Hematopoietic multipotent progenitor cell treated with erythropoietin and hydrocortisone succinate and interleukin-3 and kit ligand, for 17 days (in vitro differentiated cells): ENCODE measurements at regions not wholly inside any gene's neighbourhood (a gene's known extent, or its start where the extent isn't known, plus 50 kb on each side); places are given as distances from the start of the nearest gene placed in this dataset.
"Not testable (repeated sequence)": the region's sequence is repeated elsewhere in the genome, so short reads cannot be mapped to it uniquely, and the experiment has no call there.

ENCODE experiments used
- DNase-seq: peaks from one replicate; pipeline ENCODE4 v3.0.0-alpha.2; 2015; ENCODE audit warnings: low spot score

DNA sequence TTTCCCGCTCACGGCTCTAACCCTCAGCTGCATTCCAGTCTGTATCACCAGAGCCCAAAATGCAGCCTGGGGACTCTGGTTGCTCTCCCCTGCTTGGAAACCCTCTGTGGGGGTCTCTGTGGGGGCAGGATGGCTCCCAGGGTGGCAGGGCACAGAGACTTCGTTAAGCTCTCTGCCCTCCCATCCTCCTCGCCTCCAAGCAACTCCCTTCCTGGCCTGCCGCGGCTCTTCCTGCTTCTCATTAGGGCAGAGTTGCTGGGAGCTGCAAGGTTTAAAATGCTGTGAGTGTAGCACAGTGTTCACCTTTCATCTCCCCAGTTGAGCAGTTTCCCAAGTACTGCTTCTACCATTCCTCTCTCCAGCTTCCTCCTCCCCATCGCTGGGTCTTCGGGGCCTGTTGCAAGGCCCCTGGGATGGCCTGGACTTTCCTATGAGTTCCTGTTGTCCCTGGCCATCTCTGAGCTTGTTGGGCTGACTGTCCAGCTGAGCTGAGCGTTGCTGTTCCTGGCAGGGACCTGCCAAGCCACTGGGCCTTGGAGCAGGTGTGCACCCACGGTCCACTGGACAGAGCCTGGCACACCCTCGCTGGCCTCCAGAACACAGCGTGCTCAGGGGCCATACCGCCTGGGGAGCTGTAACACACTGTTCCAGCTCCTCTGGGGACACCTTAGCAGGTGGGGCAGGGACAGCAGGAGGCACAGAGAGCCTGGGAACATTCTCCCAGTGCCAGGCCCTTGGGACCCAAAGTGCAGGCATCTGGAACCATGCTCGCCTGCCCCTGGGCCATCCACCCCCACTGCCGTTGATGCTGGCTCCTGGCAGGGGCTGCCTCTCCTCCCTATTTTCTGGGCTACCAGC lies 188.4 kb downstream of the C9orf50 start:
- no peak for DNase-seq

- DNase-seq = no peak
Observed at GRCh38 chr9:129430940-129431643, 189.8 kb downstream of the C9orf50 start.

- DNase-seq = no peak
Observed at GRCh38 chr9:129428864-129429577, 191.9 kb downstream of the C9orf50 start.

GRCh38 chr9:129427149-129427548 lies 193.8 kb downstream of the C9orf50 start:
- DNase-seq = no peak

GRCh38 chr9:129423755-129424154 lies 197.1 kb downstream of the C9orf50 start:
- DNase-seq = not testable (repeated sequence)

GRCh38 chr9:129423216-129423615 lies 197.7 kb downstream of the C9orf50 start:
- DNase-seq = no peak

DNA sequence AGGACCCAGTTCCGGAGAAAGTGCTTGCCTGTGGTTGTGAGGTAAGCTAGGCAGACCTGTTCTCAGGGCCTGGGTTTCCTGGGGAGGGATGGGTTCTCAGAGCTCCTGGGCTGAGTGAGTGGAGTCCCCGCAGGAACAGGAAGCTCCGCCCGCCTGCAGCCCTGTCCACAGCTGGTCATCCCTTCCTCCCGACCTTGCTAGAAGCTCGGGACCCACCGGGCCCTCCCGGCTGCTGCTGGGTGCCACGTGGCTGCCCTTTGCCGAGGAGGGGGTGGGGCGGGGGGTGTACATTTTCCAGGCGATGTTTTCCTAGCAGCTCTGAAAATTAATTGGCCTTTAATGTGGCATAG lies 198.1 kb downstream of the C9orf50 start:
- no peak for DNase-seq

DNA sequence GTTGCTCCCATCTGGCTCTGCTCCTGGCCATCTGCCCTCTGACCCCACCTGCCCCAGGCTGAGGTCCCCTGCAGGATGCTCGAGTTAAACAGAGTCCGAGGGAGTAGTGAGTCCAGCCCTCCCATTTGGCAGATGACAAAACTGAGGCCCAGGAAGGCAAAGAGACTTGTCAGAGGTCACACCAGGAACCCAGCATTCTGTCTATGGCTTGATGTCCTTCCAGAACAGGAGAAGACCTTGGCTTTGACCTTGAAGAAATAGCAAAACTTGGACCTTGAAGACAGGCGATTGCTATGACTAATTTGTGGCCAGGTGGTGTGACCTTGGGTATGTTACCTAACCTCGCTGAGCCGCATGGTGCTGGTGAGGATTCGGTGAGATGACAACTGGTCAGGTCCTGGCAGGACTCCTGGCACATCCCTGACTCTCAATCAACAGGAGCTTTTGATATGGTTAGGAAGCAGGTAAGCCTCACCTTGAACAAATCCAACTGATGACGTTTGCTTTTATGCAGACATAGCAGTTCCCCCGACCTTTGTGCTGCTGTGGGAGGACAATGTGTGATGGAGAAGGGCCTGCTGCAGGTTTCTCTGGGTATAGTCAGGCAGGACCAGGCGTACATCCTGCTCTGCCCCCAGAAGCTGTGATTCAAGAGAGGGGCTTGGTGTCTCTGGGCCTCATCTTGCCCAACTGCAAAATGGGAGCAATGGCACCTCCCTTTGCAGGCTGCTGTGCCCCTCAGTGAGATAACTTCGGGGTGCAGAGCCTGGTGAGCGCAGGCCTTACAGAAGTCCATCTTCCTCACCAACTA lies 198.7 kb downstream of the C9orf50 start:
- DNase-seq = no peak

- DNase-seq = no peak
Observed at GRCh38 chr9:129421371-129421770, 199.5 kb downstream of the C9orf50 start.

- no peak for DNase-seq
Observed at GRCh38 chr9:129420721-129421120, 200.2 kb downstream of the C9orf50 start.

GRCh38 chr9:129419382-129419899 lies 201.5 kb downstream of the C9orf50 start:
- DNase-seq = no peak

GRCh38 chr9:129418451-129418850 lies 202.4 kb downstream of the C9orf50 start:
- no peak for DNase-seq

GRCh38 chr9:129416821-129417539 lies 203.9 kb downstream of the C9orf50 start:
- no peak for DNase-seq

DNA sequence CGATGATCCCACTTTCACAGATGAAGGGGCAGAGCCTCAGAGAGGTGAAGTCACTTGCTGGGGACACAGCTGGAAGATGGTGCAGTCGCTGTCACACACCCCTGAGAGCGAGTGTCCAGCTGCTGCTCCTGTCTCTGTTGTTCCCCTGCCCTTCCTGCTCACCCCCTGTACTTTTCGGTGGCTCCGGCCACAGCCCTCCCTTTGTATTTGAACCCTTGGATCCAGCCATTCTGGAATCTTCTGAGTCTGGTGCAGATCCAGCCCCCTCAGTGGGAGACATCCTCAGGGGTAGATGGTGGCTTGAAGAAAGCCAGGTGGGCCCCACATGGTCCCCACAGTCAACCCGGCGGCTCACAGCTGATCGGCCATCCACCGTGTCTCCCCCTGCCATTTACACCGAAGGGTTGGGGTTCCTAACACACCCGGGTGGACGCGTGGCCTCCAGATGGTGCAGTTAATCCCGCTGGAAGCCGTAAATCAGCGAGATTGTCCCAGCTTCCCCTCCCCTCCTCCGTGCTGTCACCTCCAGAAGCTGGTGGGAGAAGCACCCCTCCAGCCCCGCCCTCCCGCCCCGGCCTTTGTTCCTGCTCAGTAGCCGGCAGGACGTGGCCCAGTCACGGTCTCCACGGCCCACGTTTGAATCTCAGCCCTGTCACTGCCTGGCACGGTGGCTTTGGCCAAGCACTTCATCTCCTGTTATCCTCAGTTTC lies 204.8 kb downstream of the C9orf50 start:
- DNase-seq = no peak

DNA sequence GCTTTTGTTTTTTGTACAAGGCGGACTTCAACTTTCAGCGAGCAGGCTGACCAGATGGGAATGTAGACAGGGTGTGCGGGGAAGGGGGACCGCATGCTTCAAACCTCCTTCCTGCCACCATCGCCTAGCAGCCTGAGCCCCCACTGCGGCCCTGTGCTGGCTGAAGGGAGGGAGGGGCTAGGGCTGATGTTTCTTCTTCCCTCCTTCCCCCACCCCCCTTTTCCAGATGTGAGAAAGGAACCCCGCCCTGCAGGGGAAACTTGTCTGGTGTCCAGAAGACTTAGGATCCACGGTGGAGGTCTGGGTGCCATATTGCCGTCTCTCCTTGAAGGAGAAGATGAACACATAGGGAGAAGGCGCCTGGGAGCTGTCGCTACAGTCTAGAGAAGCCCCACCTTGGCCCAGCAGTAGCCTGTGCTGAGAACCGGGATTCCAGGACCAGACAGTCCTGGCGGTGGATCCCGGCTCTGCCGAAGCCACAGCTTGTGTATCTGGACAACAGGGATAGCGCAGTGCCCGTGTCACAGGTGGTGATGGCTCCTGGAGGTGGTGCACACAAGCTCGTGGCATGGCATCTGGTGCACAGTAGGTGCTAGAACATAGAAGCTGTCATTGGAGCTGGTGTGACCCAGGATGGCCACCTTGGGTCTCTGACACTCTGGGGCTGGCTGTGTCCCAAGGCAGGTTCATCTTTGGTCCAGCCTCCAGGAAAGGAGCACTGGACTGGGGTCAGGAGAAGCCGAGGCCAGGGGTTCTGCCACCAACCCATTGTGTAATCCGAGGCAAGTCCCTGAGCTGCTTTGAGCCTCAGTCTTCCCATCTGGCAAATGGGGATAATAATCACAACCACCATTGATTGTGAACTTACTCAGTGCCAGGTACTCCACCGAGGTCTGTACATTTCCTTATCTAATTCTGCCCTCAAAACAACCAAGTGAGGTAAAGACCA lies 205.6 kb downstream of the C9orf50 start:
- no peak for DNase-seq

- DNase-seq = no peak
Observed at GRCh38 chr9:129414377-129414992, 206.4 kb downstream of the C9orf50 start.

DNA sequence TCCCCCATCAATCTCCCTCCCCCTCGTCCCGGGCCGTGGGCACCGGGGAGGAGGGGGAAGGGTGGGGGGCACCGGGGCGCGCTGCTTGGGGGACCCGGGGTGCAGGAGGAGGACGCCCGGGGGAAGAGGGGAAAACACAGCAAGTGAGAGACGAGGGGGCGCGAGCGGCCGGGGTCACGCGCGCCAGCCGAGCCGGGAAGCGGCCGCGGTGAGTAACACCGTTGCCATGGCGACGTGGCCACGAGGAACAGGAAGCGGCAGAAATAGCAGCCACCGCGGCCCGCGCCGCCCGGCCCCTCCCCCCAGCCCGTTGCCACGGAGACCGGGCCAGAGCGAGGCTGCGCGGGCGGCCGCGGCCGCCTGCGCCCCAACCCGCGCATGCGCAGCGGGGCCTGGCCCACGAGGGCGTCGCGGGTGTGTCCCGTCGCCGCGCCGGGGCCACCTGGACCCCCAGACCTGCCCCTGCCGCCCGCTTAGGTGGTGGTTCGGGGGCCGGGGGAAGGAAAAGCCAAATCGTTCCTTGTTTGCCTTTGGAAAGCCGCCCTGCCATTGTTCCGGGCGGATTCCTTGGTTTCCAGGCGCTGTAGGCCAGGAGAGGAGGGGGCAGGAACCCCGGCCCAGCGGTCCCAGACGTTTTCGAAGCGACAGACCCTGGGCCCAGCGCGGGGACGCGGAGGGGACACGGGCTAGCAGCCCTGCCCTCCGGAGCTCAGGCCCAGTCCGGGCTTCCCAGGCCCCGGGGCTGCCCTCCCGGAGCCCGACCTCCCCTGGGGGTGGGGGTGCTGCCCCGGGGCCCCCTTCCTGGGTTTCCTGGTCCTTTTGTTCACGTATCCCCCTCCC lies 207.1 kb downstream of the C9orf50 start:
- DNase-seq = peak; percentile 93
